Activated naive CD4-positive, alpha-beta T cell treated with anti-CD3 and anti-CD28 coated beads, Interleukin-2, amount 10 ng/mL, durations not matched to agents 7 days and 5 days (primary cell): ENCODE measurements at regions not wholly inside any gene's neighbourhood (a gene's known extent, or its start where the extent isn't known, plus 50 kb on each side); places are given as distances from the start of the nearest gene placed in this dataset.

Experiments used
- CTCF ChIA-PET: fragments of 350-600 bp; sonication (Branson Sonifier 250); formaldehyde crosslinking; loops from one replicate; lab custom pipeline; 2021; ENCODE audit warnings: antibody characterized with exemption; lab: Charles Lee
- DNase-seq: peaks from one replicate; pipeline ENCODE4 v3.0.0-alpha.2; 2020
- H3K27ac Mint-ChIP-seq: one replicate; pipeline ENCODE4 v1.8.0; 2021; ENCODE audit warnings: mild to moderate bottlenecking, moderate library complexity, mixed read lengths
- H3K27me3 Mint-ChIP-seq: one replicate; pipeline ENCODE4 v1.8.0; 2021; ENCODE audit warnings: mild to moderate bottlenecking, mixed read lengths
- H3K36me3 Mint-ChIP-seq: one replicate; pipeline ENCODE4 v1.8.0; 2021; ENCODE audit warnings: mixed read lengths
- H3K4me1 Mint-ChIP-seq: one replicate; pipeline ENCODE4 v1.8.0; 2021; ENCODE audit warnings: mixed read lengths
- H3K4me3 Mint-ChIP-seq: one replicate; pipeline ENCODE4 v1.8.0; 2021; ENCODE audit warnings: mild to moderate bottlenecking, moderate library complexity, mixed read lengths
- H3K9me3 Mint-ChIP-seq: one replicate; pipeline ENCODE4 v1.8.0; 2021; ENCODE audit warnings: mixed read lengths

DNA sequence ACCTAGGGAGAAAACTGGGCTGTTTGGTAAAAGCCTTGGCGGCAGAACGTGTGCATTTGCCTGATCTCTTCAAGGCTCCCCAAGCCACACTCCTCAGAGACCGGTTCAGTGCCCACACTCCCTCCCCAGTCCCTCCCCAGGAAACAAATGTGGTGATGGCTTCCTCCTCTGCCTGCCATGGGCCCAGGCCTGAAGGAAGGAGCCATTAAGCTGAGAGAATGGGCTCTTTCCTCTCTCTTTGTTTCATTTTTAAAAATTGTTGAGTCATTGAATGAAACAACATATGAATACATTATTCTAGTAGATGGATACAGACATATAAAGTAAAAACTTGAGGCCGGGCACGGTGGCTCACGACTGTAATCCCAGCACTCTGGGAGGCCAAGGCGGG, 50.6 kb upstream of the YWHAQ start:
- Mint-ChIP-seq H3K27ac (peak overlapping the region; percentile 83), H3K36me3 (peaks cover 7% of the 10 kb centered on the region), H3K4me3 (no peak overlapping the region), H3K9me3 (peaks cover 7% of the 10 kb centered on the region), H3K27me3 (peaks cover 1% of the 10 kb centered on the region), H3K4me1 (peaks cover 22% of the 10 kb centered on the region)
- CTCF ChIA-PET = interaction anchor here (1.5 kb wide), 1 partner anchor 89 kb away, joined by 5 read pairs; no protein-coding TSS in a partner anchor
- DNase-seq = peak; percentile 67

DNA sequence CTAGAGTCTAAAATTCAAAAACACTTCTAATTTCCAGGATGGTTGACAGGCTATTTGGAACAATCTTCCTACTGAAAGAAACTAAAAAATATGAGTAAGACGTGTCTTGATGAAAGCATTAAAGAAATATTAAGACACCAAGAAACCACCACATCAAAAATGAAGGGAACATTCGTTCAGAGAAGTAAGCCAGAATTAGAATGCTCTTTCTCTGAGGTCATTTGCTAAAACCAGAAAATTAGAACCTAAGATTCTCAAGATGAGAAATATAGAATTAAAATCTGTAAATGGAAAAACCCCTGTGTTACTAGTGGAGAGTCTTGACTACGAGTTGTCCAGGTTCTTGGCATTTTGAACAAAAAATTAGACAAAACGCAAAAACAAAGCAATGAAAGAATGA, 54.8 kb upstream of the YWHAQ start:
- Mint-ChIP-seq H3K27ac (no peak overlapping the region), H3K4me1 (peaks cover 16% of the 10 kb centered on the region), H3K9me3 (peaks cover under 1% of the 10 kb centered on the region), H3K36me3 (peaks cover 3% of the 10 kb centered on the region), H3K27me3 (no peaks in the 10 kb centered on the region), H3K4me3 (no peak overlapping the region)
- no peak for DNase-seq
- CTCF ChIA-PET = no interaction called here

DNA sequence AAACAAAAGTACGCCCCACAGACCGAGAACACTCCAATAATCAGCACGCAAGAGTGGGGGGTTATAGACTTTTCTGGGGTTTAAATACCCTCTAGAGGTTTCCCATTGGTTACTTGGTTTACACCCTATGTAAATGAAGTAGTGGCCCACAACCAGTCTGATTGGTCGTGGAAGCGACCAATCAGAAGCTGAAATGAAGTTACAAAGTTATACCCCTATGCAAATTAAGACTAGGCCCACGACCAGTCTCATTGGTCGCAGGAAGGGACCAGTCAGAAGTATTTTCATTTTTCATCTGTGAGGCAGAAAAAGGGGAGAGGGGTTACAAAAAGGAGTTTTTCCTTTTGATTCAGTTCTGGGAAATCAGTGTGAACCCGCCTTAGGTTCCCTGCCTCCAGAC, 55.3 kb upstream of the YWHAQ start:
- no peak overlapping the region for H3K4me3 Mint-ChIP-seq
- H3K27ac Mint-ChIP-seq = no peak overlapping the region
- no peak for DNase-seq
- CTCF ChIA-PET = no interaction called here
- H3K36me3 Mint-ChIP-seq = peaks cover 3% of the 10 kb centered on the region
- no peaks in the 10 kb centered on the region for H3K27me3 Mint-ChIP-seq
- H3K9me3 Mint-ChIP-seq = no peaks in the 10 kb centered on the region
- peaks cover 11% of the 10 kb centered on the region for H3K4me1 Mint-ChIP-seq

- DNase-seq = no peak
- Mint-ChIP-seq H3K4me3 (no peak overlapping the region), H3K9me3 (no peaks in the 10 kb centered on the region), H3K27ac (no peak overlapping the region), H3K27me3 (peaks cover 11% of the 10 kb centered on the region), H3K4me1 (peaks cover 2% of the 10 kb centered on the region), H3K36me3 (no peaks in the 10 kb centered on the region)
- CTCF ChIA-PET = interaction anchor here (1.2 kb wide), 1 partner anchor 22 kb away, joined by 3 read pairs; no protein-coding TSS in a partner anchor
Measured at GRCh38 chr2:9690252-9690651, 59.5 kb upstream of the YWHAQ start.

GRCh38 chr2:9690716-9691498, 60.1 kb upstream of the YWHAQ start:
- Mint-ChIP-seq H3K4me3 (no peak overlapping the region), H3K9me3 (no peaks in the 10 kb centered on the region), H3K36me3 (no peaks in the 10 kb centered on the region), H3K27ac (no peak overlapping the region), H3K27me3 (peaks cover 11% of the 10 kb centered on the region), H3K4me1 (peaks cover 2% of the 10 kb centered on the region)
- CTCF ChIA-PET = interaction anchor here (0.5 to 1.2 kb wide), 2 partner anchors 21 to 524 kb away, joined by 3 read pairs; no protein-coding TSS in a partner anchor
- DNase-seq = no peak

GRCh38 chr2:9692456-9693195, 61.8 kb upstream of the YWHAQ start:
- no peak for DNase-seq
- H3K4me3 Mint-ChIP-seq = no peak overlapping the region
- H3K4me1 Mint-ChIP-seq = peaks cover 4% of the 10 kb centered on the region
- H3K27me3 Mint-ChIP-seq = peaks cover 19% of the 10 kb centered on the region
- H3K27ac Mint-ChIP-seq = no peak overlapping the region
- no peaks in the 10 kb centered on the region for H3K9me3 Mint-ChIP-seq
- no peaks in the 10 kb centered on the region for H3K36me3 Mint-ChIP-seq
- CTCF ChIA-PET = interaction anchor here (1.3 kb wide), 1 partner anchor 32 kb away, joined by 4 read pairs; no protein-coding TSS in a partner anchor

DNA sequence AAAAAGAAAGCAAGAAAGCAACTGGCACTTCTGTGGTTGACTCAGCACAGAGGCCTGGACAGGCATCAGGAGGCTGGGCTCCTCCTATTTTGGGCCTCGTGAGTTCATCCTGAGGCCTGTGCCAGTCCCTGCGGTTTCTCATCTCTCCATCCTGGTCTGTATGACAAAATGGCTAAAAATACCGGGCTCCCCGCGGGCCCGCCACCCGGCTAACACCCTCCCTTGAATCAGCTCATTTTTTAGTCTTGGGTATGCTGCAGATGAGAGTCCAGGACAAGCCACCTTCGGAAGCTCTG, 62.3 kb upstream of the YWHAQ start:
- peaks cover 9% of the 10 kb centered on the region for H3K4me1 Mint-ChIP-seq
- no peaks in the 10 kb centered on the region for H3K36me3 Mint-ChIP-seq
- CTCF ChIA-PET = interaction anchor here (1.3 kb wide), 1 partner anchor 32 kb away, joined by 4 read pairs; no protein-coding TSS in a partner anchor
- no peak overlapping the region for H3K27ac Mint-ChIP-seq
- H3K27me3 Mint-ChIP-seq = peaks cover 21% of the 10 kb centered on the region
- DNase-seq = no peak
- H3K9me3 Mint-ChIP-seq = no peaks in the 10 kb centered on the region
- H3K4me3 Mint-ChIP-seq = no peak overlapping the region

DNA sequence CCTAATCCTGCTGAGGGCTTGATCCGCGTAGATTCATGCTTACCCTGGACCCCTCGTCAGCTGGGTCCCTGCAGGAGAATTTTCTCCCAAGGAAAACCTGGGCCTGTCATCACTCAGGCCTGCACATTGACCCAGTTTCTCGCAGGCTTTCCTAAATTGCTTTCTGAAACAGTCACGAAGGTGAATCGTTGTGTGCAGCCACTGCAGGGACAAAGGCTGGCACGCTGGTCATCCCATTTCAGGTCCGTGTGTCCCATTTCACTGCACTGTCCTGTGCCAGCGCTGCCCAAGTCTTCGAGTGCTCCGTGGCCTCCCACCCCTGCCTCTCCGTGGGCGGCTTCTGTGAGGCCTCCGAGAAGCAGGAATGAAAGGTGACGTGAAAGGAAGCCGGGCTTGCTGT, 62.8 kb upstream of the YWHAQ start:
- Mint-ChIP-seq H3K36me3 (no peaks in the 10 kb centered on the region), H3K4me3 (no peak overlapping the region), H3K4me1 (peaks cover 11% of the 10 kb centered on the region), H3K9me3 (no peaks in the 10 kb centered on the region), H3K27ac (no peak overlapping the region), H3K27me3 (peaks cover 23% of the 10 kb centered on the region)
- CTCF ChIA-PET = no interaction called here
- no peak for DNase-seq

- Mint-ChIP-seq H3K27ac (no peak overlapping the region), H3K27me3 (peaks cover 23% of the 10 kb centered on the region), H3K4me1 (peaks cover 19% of the 10 kb centered on the region), H3K4me3 (no peak overlapping the region), H3K36me3 (no peaks in the 10 kb centered on the region), H3K9me3 (no peaks in the 10 kb centered on the region)
- DNase-seq = no peak
- CTCF ChIA-PET = interaction anchor here (0.7 kb wide), 1 partner anchor 39 kb away, joined by 4 read pairs; no protein-coding TSS in a partner anchor
Measured at GRCh38 chr2:9694661-9695234, 64.0 kb upstream of the YWHAQ start.

GRCh38 chr2:9695941-9696340, 65.1 kb upstream of the YWHAQ start:
- Mint-ChIP-seq H3K36me3 (no peaks in the 10 kb centered on the region), H3K27me3 (peaks cover 23% of the 10 kb centered on the region), H3K4me1 (peaks cover 25% of the 10 kb centered on the region), H3K27ac (no peak overlapping the region), H3K4me3 (no peak overlapping the region), H3K9me3 (peaks cover 3% of the 10 kb centered on the region)
- CTCF ChIA-PET = no interaction called here
- DNase-seq = no peak

GRCh38 chr2:9696731-9697130, 65.9 kb upstream of the YWHAQ start:
- CTCF ChIA-PET = no interaction called here
- H3K36me3 Mint-ChIP-seq = no peaks in the 10 kb centered on the region
- H3K4me1 Mint-ChIP-seq = peaks cover 25% of the 10 kb centered on the region
- no peak overlapping the region for H3K4me3 Mint-ChIP-seq
- peaks cover 3% of the 10 kb centered on the region for H3K9me3 Mint-ChIP-seq
- no peak overlapping the region for H3K27ac Mint-ChIP-seq
- H3K27me3 Mint-ChIP-seq = peaks cover 23% of the 10 kb centered on the region
- no peak for DNase-seq

- H3K36me3 Mint-ChIP-seq = no peaks in the 10 kb centered on the region
- H3K9me3 Mint-ChIP-seq = peaks cover 3% of the 10 kb centered on the region
- H3K4me1 Mint-ChIP-seq = peaks cover 35% of the 10 kb centered on the region
- CTCF ChIA-PET = no interaction called here
- DNase-seq = no peak
- no peak overlapping the region for H3K4me3 Mint-ChIP-seq
- H3K27ac Mint-ChIP-seq = peak overlapping the region; percentile 58
- H3K27me3 Mint-ChIP-seq = peaks cover 20% of the 10 kb centered on the region
Measured at GRCh38 chr2:9697909-9698308, 67.1 kb upstream of the YWHAQ start.

GRCh38 chr2:9699139-9700108, 68.6 kb upstream of the YWHAQ start:
- H3K4me1 Mint-ChIP-seq = peaks cover 44% of the 10 kb centered on the region
- no peak for DNase-seq
- no peak overlapping the region for H3K27ac Mint-ChIP-seq
- peaks cover 3% of the 10 kb centered on the region for H3K9me3 Mint-ChIP-seq
- CTCF ChIA-PET = no interaction called here
- no peak overlapping the region for H3K4me3 Mint-ChIP-seq
- no peaks in the 10 kb centered on the region for H3K36me3 Mint-ChIP-seq
- H3K27me3 Mint-ChIP-seq = peaks cover 20% of the 10 kb centered on the region
